GM18508 (cell line): ENCODE measurements at regions not wholly inside any gene's neighbourhood (a gene's known extent, or its start where the extent isn't known, plus 50 kb on each side); places are given as distances from the start of the nearest gene placed in this dataset.
A peak's percentile ranks its signal among the peaks of the same experiment; 100 is the strongest.

Experiments used
- ATAC-seq: cut with Tn5 transposase; IDR thresholded peaks from one replicate; pipeline ENCODE4 v1.9.1; 2021; ENCODE audit warnings: moderate number of reproducible peaks; ENCODE audit not compliant: insufficient read depth, unreplicated experiment

DNA sequence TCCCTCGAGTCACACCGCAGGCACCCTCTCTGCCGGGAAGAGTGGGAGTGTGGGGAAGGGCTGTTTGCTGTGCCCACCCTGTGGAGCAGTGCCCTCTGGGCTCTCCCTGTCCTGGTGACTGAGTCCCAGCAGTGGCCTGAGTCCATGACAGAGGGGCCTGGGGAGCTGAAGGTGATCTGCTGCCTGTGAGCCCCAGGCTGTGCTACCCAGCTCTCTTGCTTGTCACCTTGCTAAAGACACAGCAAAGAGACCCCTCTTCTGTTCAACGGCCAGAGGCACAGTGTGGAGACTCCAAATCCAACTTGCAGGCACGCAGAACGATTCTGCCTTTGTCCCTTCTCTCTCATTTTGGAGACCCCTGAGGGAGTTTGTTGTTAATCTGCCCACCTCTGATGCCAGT lies 232.6 kb downstream of the OPA1 start:
- no peak for ATAC-seq

DNA sequence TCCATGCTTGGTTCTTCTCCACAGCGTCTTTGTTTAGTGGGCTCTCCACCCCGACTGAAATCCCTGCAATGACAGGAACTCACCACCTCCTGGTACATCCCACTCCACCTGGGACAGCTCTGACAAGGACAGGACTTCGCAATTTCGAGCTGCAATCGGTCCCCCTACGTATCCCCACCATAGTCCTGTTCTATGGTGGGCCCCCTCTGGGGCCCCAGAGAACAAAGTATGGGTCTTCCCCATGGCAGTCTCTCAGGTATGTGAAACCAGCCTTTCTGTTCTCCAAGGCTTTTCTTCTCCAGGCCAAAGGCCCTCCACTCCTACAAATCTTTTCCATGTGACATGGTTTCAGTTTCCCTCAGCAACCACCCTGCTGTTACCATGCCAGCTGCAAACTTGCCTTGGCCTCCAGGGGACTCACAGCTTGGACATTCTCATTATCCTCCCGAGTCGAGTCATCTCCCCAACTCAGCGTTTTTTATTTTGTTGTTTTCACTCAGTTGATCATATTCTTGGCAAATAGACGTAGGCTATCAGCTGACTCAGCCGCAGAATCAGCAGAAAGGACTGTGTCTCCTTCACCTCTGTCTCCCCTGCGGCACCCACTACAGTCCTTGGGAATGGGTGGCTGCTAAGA lies 233.3 kb downstream of the OPA1 start:
- no peak for ATAC-seq

GRCh38 chr3:193827040-193827669 lies 234.1 kb downstream of the OPA1 start:
- no peak for ATAC-seq

DNA sequence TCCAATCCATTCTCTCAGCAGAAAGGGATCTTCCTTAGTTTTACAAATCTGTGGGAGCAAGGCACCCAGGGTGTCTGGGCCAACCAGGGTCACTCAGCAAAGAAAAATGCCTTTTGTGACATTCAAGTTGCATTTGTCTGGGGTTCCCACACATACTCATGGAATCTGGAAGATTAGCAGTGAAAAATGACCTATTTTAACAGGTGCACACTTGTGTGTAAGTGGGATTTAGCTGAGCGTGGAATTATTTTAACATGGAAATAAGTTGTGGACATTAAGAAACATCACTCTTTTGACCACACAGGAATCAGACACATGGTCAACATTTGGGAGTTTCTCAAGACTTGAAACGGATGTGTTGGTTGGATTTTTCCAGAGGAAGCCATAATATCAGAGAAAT lies 234.9 kb downstream of the OPA1 start:
- ATAC-seq = no peak

- no peak for ATAC-seq
These were observed 235.5 kb downstream of the OPA1 start for GRCh38 chr3:193828477-193828876.

DNA sequence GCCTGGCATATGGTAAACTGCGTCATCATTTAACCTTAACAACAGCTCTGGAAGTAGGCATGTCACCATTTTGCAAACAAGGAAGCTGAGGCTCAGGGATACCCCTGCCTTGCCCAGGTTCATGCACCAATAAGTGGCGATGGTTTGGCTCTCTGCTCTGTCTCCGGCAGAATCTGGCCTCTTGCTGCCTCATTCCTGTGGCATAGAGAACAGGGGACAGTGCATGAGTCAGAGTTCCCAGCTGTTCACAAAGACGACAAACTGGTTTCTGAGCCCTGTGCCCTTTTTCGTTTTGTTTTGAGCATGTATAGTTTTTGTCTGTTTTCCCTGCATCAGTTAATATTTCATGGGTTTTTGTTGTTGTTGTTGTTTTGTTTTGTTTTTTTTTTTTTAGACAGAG lies 236.8 kb downstream of the OPA1 start:
- ATAC-seq = no peak

DNA sequence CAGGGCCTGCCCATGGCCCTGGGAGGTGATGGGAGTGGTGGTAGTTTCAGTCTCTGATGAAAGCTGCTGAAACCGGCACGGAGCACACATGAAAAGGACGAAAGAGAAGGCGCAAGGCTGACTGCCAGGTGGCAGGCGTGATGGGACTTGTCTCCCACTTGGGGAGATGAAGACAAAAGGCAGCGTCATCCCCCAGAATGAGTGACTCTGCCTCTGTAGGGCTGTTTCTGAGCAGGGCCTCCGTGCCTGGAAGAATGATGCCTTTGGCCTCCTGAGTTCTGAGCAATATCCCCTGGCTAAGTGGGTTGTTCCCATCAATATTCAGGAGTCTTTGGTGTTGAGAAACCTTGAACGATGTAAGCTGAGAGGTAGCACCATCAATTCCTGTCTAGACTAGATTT lies 237.8 kb downstream of the OPA1 start:
- no peak for ATAC-seq

GRCh38 chr3:193831495-193832455 lies 238.8 kb downstream of the OPA1 start:
- peak; percentile 56 for ATAC-seq

GRCh38 chr3:193832833-193833413 lies 239.9 kb downstream of the OPA1 start:
- ATAC-seq = no peak

DNA sequence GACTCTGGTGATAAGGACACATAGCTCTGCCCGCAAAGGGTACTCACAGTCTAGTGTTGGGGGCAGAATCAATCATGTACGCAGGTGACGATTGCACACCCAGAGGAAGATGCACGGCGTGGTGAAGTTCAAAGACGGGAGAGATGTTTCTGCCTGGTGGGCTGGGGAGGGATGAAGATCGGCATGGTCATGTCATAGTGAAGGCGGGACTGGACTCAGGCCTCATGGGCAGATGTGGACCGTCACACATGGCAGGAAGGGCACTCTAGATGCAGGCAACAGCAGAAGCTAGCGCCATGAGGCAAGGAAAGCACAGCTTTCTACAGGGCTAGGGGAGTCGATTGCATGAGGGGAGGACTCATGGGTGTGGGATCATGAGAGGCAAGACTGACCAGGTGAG lies 240.6 kb downstream of the OPA1 start:
- ATAC-seq = no peak

GRCh38 chr3:193835414-193835813 lies 242.4 kb downstream of the OPA1 start:
- no peak for ATAC-seq

DNA sequence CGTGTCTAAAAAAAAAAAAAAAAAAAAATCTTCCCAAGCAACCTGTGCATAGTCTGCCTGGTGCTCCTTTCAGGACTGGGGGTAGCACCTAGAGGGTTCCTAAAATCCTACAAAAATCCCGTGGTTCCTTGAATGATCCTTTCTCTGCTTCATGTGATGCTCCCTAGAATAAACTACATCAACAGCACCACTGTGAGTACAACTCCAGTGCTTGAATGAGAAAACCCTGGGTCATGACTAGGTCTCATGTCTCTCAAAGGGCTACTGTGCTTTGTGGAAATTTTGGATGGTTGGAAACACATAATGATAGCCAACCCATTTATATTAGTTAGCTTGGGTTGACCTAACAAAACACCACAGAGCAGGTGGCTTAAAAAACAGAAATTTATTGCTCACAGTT lies 243.5 kb downstream of the OPA1 start:
- ATAC-seq = no peak

DNA sequence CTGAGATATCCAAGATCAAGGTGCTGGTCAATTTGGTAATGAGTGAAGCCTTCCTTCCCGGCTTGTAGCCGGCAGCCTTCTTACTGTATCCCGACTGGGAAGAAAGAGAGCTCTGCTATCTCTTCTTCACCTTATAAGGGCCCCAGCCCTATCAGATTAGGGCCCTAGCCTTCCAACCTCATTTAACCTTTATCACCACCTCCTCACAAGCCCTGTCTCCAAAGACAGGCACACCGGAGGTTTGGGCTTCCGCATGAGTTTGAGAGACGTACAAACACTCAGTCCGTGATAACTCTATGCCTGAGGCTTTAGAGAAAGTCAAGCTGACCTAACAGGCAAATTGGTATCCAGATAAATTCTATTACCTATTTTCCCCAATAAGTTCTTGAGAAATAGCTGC lies 243.9 kb downstream of the OPA1 start:
- no peak for ATAC-seq

DNA sequence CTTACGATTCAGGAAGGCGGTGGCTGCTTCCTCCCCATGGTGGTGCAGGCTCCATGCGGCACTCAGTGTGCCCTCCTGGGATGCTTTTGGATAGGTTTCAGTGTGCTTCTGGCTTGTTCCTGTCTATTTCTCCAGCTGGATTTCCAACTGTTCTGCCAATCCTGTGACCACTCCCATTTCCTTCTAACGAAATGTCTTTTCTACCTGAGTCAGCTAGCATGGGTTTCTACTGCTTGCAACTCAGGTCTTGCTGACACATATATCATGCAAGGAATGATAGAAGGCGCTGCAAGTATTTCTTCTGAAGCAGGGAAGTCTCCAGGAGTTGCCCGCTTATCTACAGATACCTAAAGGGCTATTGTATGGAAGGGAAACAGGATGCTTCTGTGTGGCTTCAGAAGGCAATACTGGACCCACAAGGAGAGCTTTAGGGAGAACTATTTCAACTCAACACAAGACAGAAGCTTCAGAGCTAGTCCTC lies 244.4 kb downstream of the OPA1 start:
- ATAC-seq = no peak

DNA sequence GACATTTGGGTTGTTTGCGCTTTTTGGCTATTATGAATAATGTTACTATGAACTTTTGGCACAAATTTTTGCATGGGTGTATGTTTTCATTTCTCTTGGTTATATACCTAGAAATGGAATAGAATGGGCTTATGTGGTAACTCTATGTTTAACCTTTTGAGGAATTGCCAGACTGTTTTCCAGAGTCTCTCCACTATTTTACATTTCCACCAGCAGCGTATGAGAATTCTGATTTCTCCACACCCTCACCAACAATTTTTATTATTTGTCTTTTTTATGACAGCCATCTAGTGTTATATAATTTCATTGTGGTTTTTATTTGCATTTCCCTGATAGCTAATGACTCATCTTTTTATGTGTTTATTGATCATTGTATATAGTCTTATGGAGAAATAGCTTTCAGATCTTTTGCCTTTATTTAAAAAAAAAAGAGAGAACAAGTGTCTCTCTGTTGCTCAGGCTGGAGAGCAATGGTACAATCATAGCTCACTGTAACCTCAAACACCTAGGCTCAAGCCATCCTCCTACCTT lies 247.2 kb downstream of the OPA1 start:
- ATAC-seq = no peak

DNA sequence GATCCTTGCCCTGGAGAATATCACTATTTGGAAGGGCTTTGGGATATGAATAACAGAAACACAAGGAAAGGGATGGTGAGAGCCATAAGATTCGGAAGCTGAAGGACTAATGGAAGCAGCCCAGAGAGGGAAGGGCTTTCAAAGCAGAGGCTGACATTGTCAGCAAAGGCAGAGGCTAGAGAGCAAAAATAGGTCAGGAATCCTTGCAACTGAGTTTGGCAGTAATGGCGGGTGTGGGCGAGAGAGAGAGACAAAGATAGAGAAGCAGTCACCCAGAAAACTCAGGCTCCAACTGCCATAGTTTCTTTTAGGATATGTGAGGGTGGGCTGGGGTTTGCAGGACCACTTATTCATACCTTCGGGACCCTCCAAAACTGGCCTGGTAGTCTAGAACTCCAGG lies 248.6 kb downstream of the OPA1 start:
- no peak for ATAC-seq

- no peak for ATAC-seq
These were observed 249.2 kb downstream of the OPA1 start for GRCh38 chr3:193842029-193842798.

DNA sequence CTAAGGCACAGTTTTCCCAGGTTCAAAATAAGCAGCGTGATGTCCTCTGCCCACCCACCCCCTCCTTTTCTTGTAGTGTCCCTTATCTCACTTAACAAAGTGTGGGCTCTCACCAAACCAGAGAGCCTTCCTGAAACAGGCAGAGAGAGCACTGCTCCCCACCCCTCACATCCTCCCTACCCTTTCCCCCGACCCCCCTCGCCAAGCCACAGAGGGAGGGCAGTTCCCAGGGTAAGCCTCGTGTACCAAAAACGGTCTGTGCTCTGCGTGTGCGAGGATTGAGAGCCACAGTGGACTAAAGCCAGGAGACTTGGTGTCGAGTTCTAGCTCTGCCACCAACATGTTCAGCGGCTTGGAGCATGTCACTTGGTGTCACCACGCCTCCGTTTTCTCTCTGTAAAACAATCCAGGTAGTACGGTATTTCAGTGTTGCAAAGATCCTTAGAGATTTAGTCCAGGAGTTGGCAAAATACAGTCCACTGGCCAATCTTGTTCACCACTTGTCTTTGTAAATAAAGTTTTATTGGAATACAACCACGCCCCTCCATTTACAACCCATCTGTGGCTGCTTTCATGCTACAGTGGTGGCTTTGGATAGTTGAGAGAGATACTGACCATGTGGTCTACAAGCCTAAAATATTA lies 249.9 kb downstream of the OPA1 start:
- ATAC-seq = no peak
